Esophagus squamous epithelium (tissue), 4 donors: ENCODE measurements at regions not wholly inside any gene's neighbourhood (a gene's known extent, or its start where the extent isn't known, plus 50 kb on each side); places are given as distances from the start of the nearest gene placed in this dataset.

ENCODE experiments used
- POLR2A ChIP-seq, 4 donors: fragments of 450-650 bp; IDR thresholded peaks; one replicate each; pipeline ENCODE4 v1.6.1; 2017; ENCODE audit warnings: antibody characterized with exemption in 4 of 4, mild to moderate bottlenecking in 4 of 4, moderate library complexity in 3 of 4
- TF ChIP-seq, protein P1 (sequence below), 6 experiments: fragments of 450-650 bp in 4 of 6; fragments of 200-600 bp in 2 of 6; sonication (generic) in 2 of 6; IDR thresholded peaks; one replicate each; pipeline ENCODE4 v1.5.1; 2016 to 2019; ENCODE audit warnings: antibody characterized with exemption in 6 of 6, mild to moderate bottlenecking in 4 of 6, moderate library complexity in 4 of 6

DNA sequence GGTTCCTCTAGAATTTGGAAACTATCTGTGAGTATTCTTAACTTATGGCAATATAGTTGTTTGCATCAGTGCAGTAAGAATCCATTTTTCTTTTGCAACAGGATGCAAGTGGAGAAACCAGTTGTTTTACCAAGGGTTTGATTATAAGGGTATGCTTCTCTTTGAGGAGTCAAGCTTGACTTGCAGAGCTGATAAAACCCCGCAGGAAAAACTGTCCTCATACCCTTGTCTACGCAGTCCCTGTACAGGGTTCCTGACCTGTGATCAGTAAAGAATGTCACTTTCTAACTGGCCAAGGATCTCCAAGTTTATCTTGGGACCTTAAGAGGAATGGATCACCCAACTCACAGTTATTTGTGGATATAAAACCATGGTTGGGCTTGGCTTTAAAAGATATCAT is 161.1 kb upstream of the OLIG3 start:
- TF ChIP-seq, protein P1, sequence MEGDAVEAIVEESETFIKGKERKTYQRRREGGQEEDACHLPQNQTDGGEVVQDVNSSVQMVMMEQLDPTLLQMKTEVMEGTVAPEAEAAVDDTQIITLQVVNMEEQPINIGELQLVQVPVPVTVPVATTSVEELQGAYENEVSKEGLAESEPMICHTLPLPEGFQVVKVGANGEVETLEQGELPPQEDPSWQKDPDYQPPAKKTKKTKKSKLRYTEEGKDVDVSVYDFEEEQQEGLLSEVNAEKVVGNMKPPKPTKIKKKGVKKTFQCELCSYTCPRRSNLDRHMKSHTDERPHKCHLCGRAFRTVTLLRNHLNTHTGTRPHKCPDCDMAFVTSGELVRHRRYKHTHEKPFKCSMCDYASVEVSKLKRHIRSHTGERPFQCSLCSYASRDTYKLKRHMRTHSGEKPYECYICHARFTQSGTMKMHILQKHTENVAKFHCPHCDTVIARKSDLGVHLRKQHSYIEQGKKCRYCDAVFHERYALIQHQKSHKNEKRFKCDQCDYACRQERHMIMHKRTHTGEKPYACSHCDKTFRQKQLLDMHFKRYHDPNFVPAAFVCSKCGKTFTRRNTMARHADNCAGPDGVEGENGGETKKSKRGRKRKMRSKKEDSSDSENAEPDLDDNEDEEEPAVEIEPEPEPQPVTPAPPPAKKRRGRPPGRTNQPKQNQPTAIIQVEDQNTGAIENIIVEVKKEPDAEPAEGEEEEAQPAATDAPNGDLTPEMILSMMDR (IDR thresholded peaks at IDR 0.05) = no peak
- TF ChIP-seq POLR2A (IDR thresholded peaks at IDR 0.05) = no peak
